ENCODE measurements at regions not wholly inside any gene's neighbourhood (a gene's known extent, or its start where the extent isn't known, plus 50 kb on each side); places are given as distances from the start of the nearest gene placed in this dataset.

- DNase-seq (ENCODE audit: low spot score) = no peak
Measured at GRCh38 chr22:48618326-48618725, 1209.3 kb downstream of the BRD1 start.

GRCh38 chr22:48616656-48617055, 1211.0 kb downstream of the BRD1 start:
- DNase-seq (ENCODE audit: low spot score) = no peak

- no peak for DNase-seq (ENCODE audit: low spot score)
Measured at GRCh38 chr22:48615171-48616008, 1212.3 kb downstream of the BRD1 start.

- no peak for DNase-seq (ENCODE audit: low spot score)
Measured at GRCh38 chr22:48613566-48614200, 1214.0 kb downstream of the BRD1 start.

- no peak for DNase-seq (ENCODE audit: low spot score)
Measured at GRCh38 chr22:48612077-48612995, 1215.3 kb downstream of the BRD1 start.

- DNase-seq (ENCODE audit: low spot score) = no peak
Measured at GRCh38 chr22:48609279-48609865, 1218.3 kb downstream of the BRD1 start.

- no peak for DNase-seq (ENCODE audit: low spot score)
Measured at GRCh38 chr22:48607901-48608662, 1219.6 kb downstream of the BRD1 start.

GRCh38 chr22:48606684-48607307, 1220.9 kb downstream of the BRD1 start:
- no peak for DNase-seq (ENCODE audit: low spot score)

- DNase-seq (ENCODE audit: low spot score) = no peak
Measured at GRCh38 chr22:48605856-48606481, 1221.7 kb downstream of the BRD1 start.

GRCh38 chr22:48605125-48605524, 1222.5 kb downstream of the BRD1 start:
- DNase-seq (ENCODE audit: low spot score) = no peak

- DNase-seq (ENCODE audit: low spot score) = peak; percentile 84
Measured at GRCh38 chr22:48603621-48604320, 1223.9 kb downstream of the BRD1 start.

- DNase-seq (ENCODE audit: low spot score) = no peak
Measured at GRCh38 chr22:48602805-48603518, 1224.7 kb downstream of the BRD1 start.

- DNase-seq (ENCODE audit: low spot score) = no peak
Measured at GRCh38 chr22:48600681-48601080, 1227.0 kb downstream of the BRD1 start.

GRCh38 chr22:48600171-48600570, 1227.5 kb downstream of the BRD1 start:
- DNase-seq (ENCODE audit: low spot score) = no peak

GRCh38 chr22:48599346-48599745, 1228.3 kb downstream of the BRD1 start:
- DNase-seq (ENCODE audit: low spot score) = no peak

GRCh38 chr22:48596111-48596850, 1231.4 kb downstream of the BRD1 start:
- no peak for DNase-seq (ENCODE audit: low spot score)

- DNase-seq (ENCODE audit: low spot score) = no peak
Measured at GRCh38 chr22:48595511-48595905, 1232.2 kb downstream of the BRD1 start.

- no peak for DNase-seq (ENCODE audit: low spot score)
Measured at GRCh38 chr22:48594757-48595510, 1232.7 kb downstream of the BRD1 start.
